ENCODE measurements at regions not wholly inside any gene's neighbourhood (a gene's known extent, or its start where the extent isn't known, plus 50 kb on each side); places are given as distances from the start of the nearest gene placed in this dataset.

DNA sequence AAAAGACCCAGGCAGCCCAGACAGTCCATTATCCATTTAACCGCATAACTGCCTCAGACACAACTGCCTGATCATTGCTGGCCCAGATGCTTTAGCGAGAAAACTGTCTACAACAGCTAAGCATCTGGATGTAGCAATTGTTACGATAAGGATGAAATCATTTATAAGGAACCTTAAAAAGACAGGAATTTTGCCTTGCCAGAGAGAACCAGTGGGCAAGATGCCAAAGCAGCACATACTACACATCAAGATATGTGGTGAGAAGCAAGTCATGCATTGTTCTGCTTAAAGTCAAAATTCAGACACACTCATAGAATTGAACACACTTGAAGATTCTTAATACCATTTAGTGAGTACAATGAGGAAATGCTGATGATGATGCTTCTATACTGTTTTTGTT, 1525.3 kb downstream of the CDH8 start:
- no peak for DNase-seq
- CTCF ChIA-PET = no interaction called here
- Mint-ChIP-seq H3K36me3 (ENCODE audit: low read depth) (no peaks in the 10 kb centered on the region), H3K27ac (no peak overlapping the region), H3K27me3 (no peaks in the 10 kb centered on the region), H3K4me3 (no peak overlapping the region), H3K4me1 (no peaks in the 10 kb centered on the region), H3K9me3 (peaks cover 10% of the 10 kb centered on the region)
- POLR2A ChIA-PET = no interaction called here
- ATAC-seq (ENCODE audit: low read depth) = no peak
- TF ChIP-seq, protein P1, sequence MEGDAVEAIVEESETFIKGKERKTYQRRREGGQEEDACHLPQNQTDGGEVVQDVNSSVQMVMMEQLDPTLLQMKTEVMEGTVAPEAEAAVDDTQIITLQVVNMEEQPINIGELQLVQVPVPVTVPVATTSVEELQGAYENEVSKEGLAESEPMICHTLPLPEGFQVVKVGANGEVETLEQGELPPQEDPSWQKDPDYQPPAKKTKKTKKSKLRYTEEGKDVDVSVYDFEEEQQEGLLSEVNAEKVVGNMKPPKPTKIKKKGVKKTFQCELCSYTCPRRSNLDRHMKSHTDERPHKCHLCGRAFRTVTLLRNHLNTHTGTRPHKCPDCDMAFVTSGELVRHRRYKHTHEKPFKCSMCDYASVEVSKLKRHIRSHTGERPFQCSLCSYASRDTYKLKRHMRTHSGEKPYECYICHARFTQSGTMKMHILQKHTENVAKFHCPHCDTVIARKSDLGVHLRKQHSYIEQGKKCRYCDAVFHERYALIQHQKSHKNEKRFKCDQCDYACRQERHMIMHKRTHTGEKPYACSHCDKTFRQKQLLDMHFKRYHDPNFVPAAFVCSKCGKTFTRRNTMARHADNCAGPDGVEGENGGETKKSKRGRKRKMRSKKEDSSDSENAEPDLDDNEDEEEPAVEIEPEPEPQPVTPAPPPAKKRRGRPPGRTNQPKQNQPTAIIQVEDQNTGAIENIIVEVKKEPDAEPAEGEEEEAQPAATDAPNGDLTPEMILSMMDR (IDR thresholded peaks at IDR 0.05) = no peak
- intact Hi-C loops (cut with micrococcal nuclease) = no loop called here

DNA sequence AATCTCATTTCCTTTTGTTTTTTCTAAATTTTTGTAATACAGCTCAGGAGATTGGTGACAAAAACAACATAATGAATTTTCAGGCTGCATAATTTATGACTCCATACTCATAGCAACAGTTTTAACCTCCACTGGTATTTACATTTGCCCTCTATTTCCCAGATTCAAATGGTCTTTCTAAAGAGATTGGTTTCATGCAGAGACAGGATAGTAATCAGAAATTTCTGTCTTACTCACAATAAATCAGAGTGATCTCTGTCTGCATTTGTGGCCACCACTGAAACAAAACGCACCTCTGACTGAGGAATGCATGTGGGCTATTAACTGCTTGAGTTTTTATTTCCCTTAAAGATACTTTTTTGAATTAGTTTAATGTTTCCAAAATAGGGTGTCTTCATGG, 1526.0 kb downstream of the CDH8 start:
- intact Hi-C loops (cut with micrococcal nuclease) = no loop called here
- POLR2A ChIA-PET = no interaction called here
- Mint-ChIP-seq H3K4me1 (no peaks in the 10 kb centered on the region), H3K9me3 (peaks cover 6% of the 10 kb centered on the region), H3K27me3 (no peaks in the 10 kb centered on the region), H3K27ac (no peak overlapping the region), H3K36me3 (ENCODE audit: low read depth) (no peaks in the 10 kb centered on the region), H3K4me3 (no peak overlapping the region)
- TF ChIP-seq, protein P1 (IDR thresholded peaks at IDR 0.05) = no peak
- CTCF ChIA-PET = no interaction called here
- DNase-seq = no peak
- ATAC-seq (ENCODE audit: low read depth) = no peak

DNA sequence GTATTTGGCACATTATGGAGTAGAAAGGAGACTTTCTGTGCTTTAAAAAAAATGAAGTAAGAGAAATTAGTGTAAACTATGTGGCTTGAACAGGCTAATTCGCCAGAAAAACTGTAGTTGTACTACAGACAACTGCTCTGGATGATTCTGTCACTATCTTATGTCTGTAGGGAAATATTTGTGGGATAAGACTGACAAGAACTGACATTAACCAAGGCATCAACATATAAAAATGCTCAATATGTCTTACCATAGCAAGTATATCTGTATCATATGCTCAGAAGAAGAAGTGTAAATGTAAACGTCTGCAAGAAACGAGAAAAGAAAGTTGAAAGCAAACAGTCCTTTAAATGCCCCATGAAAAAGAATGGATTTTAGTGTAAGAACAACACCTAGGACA, 1545.0 kb downstream of the CDH8 start:
- H3K36me3 Mint-ChIP-seq (ENCODE audit: low read depth) = no peaks in the 10 kb centered on the region
- peaks cover 4% of the 10 kb centered on the region for H3K9me3 Mint-ChIP-seq
- H3K27ac Mint-ChIP-seq = no peak overlapping the region
- ChIA-PET CTCF (no interaction called here), POLR2A (no interaction called here)
- no peak overlapping the region for H3K4me3 Mint-ChIP-seq
- intact Hi-C loops (cut with micrococcal nuclease) = no loop called here
- TF ChIP-seq, protein P1 (IDR thresholded peaks at IDR 0.05) = no peak
- H3K27me3 Mint-ChIP-seq = no peaks in the 10 kb centered on the region
- ATAC-seq (ENCODE audit: low read depth) (no peak), DNase-seq (no peak)
- H3K4me1 Mint-ChIP-seq = no peaks in the 10 kb centered on the region

DNA sequence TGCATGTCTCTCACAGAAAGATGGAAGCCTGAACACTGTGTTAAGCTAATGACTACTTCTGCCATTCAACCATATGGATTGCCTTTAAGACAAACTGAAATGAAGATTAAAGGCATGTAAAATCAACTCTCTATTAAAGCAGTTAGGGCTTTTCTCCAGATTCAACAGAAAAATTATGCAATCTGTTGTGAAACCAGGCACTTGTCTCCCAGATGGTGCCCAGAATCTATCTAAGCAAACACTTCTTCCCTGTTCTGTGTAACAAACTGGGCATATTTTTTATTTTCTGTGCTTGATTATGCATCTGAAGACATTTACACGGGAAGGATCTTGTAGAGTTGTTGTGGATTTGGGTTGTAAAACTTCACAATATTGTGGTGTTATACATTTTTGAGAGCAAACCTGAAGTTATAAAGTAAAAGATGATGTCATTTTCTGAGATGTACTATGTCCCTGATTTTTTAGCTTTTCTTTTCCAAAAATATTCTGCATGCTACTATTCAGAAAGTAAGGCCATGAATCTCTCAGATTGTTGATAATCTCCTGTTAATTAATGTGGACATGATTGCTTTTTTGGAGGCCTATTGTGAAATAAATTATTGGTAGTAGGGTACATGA, 1550.3 kb downstream of the CDH8 start:
- no peak for DNase-seq
- Mint-ChIP-seq H3K27me3 (no peaks in the 10 kb centered on the region), H3K9me3 (peaks cover 5% of the 10 kb centered on the region), H3K36me3 (ENCODE audit: low read depth) (no peaks in the 10 kb centered on the region), H3K27ac (no peak overlapping the region), H3K4me1 (no peaks in the 10 kb centered on the region), H3K4me3 (no peak overlapping the region)
- intact Hi-C loops (cut with micrococcal nuclease) = no loop called here
- CTCF ChIA-PET = no interaction called here
- ATAC-seq (ENCODE audit: low read depth) = no peak
- POLR2A ChIA-PET = no interaction called here
- TF ChIP-seq, protein P1 (IDR thresholded peaks at IDR 0.05) = no peak

DNA sequence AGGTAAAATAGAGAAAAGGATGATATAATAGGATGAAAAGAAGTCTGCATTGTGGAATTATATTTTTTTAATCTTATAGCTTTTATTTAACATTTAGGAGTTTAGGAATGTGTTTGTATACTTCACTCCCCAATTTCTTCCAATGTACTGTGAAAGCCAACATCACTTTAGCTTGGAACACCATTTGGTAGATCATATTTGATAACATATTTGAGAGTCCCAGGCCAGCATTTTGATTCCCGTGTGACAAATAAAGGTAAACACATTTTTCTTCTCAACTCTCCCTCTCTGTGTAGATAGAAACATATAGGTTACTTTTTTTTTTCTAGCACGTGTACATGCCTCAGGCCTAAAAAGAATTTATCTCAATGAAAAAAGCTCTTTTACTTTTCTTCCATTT, 1551.3 kb downstream of the CDH8 start:
- no peaks in the 10 kb centered on the region for H3K27me3 Mint-ChIP-seq
- no peak overlapping the region for H3K4me3 Mint-ChIP-seq
- CTCF ChIA-PET = no interaction called here
- H3K4me1 Mint-ChIP-seq = no peaks in the 10 kb centered on the region
- ATAC-seq (ENCODE audit: low read depth) (no peak), DNase-seq (no peak)
- peaks cover 4% of the 10 kb centered on the region for H3K9me3 Mint-ChIP-seq
- TF ChIP-seq, protein P1 (IDR thresholded peaks at IDR 0.05) = no peak
- H3K36me3 Mint-ChIP-seq (ENCODE audit: low read depth) = no peaks in the 10 kb centered on the region
- POLR2A ChIA-PET = no interaction called here
- intact Hi-C loops (cut with micrococcal nuclease) = no loop called here
- H3K27ac Mint-ChIP-seq = no peak overlapping the region
